GM12872 (cell line): ENCODE measurements at regions not wholly inside any gene's neighbourhood (a gene's known extent, or its start where the extent isn't known, plus 50 kb on each side); places are given as distances from the start of the nearest gene placed in this dataset.

Experiments
- TF ChIP-seq, protein P1 (sequence below): IDR thresholded peaks from 3 replicates; pipeline ENCODE4 v1.5.1; 2011; ENCODE audit warnings: low read depth, mild to moderate bottlenecking, low read length, moderate library complexity; ENCODE audit not compliant: insufficient read depth

DNA sequence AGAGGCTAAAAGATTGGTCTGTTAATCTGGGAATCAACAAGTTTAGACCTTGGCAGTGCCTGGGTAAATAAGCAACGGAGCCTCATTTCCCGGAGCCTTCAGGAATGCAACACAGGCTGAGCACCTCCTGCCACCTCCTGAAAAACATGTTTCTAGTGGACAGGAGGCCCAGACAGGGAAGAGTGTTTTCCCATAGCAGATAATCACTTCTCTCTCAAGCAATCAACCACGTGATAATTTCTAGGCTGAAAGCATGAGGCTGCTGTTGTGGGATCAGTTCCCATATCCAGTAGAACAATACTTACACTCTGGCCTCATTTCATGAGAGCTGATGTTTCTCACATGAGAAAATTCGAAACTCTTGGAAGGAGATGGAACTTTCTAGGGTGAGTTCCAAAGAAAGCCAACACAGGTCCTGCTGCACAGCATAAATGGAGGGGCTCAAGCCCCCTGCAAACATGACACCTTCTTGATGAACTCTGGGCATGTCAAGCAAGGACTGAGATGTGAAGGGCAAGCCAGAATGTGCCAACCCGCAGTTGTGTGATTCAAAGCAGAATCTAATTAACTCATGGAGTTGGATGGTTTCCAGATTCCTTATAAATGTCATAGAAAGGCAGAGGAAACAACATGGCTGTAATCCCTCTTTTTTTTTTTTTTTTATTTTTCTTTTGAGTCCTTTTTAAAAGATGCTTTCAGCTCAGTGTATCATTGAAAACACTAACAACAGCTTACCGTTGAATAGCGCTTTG, 228.5 kb upstream of the SESN3 start:
- TF ChIP-seq, protein P1, sequence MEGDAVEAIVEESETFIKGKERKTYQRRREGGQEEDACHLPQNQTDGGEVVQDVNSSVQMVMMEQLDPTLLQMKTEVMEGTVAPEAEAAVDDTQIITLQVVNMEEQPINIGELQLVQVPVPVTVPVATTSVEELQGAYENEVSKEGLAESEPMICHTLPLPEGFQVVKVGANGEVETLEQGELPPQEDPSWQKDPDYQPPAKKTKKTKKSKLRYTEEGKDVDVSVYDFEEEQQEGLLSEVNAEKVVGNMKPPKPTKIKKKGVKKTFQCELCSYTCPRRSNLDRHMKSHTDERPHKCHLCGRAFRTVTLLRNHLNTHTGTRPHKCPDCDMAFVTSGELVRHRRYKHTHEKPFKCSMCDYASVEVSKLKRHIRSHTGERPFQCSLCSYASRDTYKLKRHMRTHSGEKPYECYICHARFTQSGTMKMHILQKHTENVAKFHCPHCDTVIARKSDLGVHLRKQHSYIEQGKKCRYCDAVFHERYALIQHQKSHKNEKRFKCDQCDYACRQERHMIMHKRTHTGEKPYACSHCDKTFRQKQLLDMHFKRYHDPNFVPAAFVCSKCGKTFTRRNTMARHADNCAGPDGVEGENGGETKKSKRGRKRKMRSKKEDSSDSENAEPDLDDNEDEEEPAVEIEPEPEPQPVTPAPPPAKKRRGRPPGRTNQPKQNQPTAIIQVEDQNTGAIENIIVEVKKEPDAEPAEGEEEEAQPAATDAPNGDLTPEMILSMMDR: no peak

DNA sequence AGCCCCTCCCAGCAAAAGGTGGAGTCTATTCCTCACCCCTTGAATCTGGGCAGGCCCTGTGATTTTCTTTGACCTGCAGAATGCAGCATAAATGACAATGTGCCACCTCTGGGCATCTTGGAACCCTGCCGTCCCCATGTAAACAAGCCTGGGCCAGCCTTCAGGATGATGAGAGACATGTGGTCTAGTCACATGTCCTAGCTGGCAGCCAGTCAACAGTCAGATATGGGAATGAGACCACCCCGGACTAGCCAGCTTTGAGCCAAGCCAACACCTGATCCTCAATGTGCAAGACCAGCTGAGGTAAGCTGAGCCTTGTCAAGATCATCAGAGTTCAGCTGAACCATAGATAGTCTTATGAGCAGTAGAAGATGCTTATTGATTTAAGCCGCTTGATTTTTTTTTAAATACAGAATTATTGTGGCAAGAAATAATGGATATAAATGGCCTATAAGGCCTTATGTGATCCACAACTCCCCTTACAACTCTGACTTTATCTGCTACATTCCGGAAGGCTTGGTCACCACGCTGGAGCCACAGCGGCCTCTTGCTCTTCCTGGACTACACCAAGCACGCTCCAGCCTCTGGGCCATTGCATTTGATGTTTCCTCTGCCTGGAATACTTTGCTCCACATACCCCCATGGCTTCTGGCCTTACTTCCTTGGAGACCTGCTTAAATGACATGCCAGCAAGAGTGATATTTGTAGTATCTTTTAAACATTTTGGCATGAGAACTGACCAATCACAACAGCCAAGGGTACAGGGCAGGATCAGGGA, 225.9 kb upstream of the SESN3 start:
- TF ChIP-seq, protein P1: no peak

DNA sequence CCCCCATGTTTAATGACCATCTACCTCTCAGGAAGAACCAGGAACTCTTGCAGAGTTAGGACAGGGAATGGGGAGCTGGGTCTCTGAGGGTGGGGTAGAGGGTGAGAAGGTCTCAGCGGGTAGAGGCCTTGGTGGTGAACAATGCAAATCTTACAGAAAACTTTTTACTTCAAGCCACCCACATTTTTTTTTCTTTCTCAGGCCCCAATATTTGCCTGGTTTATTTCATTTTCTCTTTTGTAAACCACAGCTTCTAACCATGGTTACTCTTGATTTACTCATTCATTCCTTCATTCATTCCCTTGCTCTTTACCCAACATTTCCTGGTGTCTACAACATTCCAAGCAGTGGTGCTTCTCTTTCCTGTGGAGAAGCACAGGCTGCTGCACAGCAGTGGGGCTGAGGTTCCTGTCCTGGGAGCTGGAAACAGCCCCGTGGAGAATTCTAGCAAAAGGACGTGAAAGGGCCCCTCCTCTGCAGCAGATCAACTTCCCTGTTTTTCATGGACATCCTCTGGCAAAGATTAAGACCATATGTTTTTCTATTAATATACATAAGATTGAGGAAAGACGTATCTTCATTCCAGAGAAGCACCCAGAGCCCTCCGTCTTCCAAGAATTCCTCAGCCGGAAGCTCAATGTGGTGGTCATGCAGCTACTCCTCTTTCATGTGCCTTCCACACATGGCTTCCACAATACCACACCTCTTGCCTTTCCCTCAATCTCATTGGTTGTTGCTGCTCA, 224.4 kb upstream of the SESN3 start:
- TF ChIP-seq, protein P1: no peak

DNA sequence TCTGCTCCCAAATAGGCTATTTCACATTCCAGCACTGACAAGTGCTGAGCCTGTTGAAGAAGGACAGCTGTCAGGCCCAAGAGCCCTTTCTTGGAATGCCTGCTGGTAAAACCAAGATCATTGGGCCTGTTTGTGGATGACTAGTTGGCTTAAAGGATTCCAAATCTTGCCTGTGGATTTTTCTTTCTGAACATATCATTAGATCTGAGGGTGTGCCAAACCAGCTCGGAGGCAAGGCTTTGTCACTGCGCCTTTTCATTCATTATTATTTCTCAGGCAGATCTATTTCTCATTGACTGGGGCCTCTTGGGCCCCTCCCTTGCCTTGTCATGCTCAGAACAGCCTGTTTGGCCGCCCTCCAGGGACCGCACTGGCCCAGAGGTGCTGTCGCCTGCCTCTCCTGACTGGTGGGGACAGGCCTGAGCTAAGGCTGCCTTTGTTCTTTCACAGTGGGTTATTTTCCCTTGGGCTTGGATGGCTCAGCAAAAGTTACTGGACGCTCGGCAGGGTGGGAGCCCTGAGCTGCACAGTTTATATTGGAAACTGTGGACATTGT, 222.7 kb upstream of the SESN3 start:
- TF ChIP-seq, protein P1: no peak

DNA sequence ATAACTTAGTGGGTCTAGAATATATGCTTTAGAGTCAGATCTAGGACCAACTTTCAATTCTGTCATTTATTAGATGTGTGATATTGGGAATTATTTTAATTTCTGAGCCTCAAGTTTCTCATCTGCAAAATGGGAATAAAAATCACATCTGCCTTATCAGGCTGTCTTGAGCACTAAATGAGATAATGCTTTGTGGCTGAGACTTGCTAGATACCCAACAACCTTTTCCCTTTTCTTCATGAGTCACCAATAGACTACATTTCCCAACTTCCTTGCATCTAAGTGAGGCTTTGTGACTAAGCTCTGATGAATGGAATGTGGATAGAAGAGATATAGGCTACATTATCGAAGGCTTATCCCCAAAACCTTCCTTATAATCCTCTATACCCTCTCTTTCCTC, 220.7 kb upstream of the SESN3 start:
- TF ChIP-seq, protein P1: no peak

DNA sequence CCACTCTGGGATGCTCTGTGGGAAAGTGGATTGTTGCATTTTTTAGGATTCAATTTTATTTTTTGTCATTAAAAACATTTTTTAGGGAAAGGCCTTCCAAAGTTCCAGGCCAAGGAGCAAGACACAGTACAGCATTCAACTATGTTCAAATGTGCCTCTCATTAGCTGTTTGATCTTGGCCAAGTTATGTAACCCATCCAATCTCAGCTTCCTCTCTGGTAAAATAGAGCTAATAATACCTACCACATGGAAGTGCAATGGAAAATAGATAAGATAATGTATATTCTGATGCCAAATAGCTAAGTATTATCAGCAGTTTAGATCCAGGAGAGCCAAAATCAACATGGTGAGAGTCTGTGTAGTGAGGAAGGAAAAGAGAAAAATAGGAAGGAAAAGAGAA, 220.3 kb upstream of the SESN3 start:
- TF ChIP-seq, protein P1: no peak
